ENCODE measurements at regions not wholly inside any gene's neighbourhood (a gene's known extent, or its start where the extent isn't known, plus 50 kb on each side); places are given as distances from the start of the nearest gene placed in this dataset.

- TF ChIP-seq CTCF (IDR thresholded peaks at IDR 0.05) (no peak), POLR2A (IDR thresholded peaks at IDR 0.05) (no peak)
Measured at GRCh38 chr9:129267141-129267540, 89.1 kb upstream of the IER5L start.
